HG03469 (cell line): ENCODE measurements at regions not wholly inside any gene's neighbourhood (a gene's known extent, or its start where the extent isn't known, plus 50 kb on each side); places are given as distances from the start of the nearest gene placed in this dataset.

ENCODE experiments used
- ATAC-seq: cut with Tn5 transposase; IDR thresholded peaks from one replicate; pipeline ENCODE4 v1.9.1; 2021; ENCODE audit warnings: mild to moderate bottlenecking, moderate library complexity, moderate number of reproducible peaks; ENCODE audit not compliant: unreplicated experiment

GRCh38 chr10:4354382-4354812 lies 471.6 kb upstream of the AKR1E2 start:
- no peak for ATAC-seq

- ATAC-seq = no peak
These were observed 472.0 kb upstream of the AKR1E2 start for GRCh38 chr10:4353964-4354363.

- no peak for ATAC-seq
These were observed 472.9 kb upstream of the AKR1E2 start for GRCh38 chr10:4353059-4353655.

GRCh38 chr10:4352414-4352961 lies 473.5 kb upstream of the AKR1E2 start:
- no peak for ATAC-seq

- no peak for ATAC-seq
These were observed 474.1 kb upstream of the AKR1E2 start for GRCh38 chr10:4351723-4352413.

- no peak for ATAC-seq
These were observed 478.6 kb upstream of the AKR1E2 start for GRCh38 chr10:4347397-4347796.

GRCh38 chr10:4345877-4346646 lies 479.9 kb upstream of the AKR1E2 start:
- ATAC-seq = no peak

GRCh38 chr10:4344492-4344994 lies 481.5 kb upstream of the AKR1E2 start:
- ATAC-seq = no peak

GRCh38 chr10:4343873-4344272 lies 482.1 kb upstream of the AKR1E2 start:
- ATAC-seq = no peak

GRCh38 chr10:4343091-4343490 lies 482.9 kb upstream of the AKR1E2 start:
- no peak for ATAC-seq

- no peak for ATAC-seq
These were observed 487.2 kb upstream of the AKR1E2 start for GRCh38 chr10:4338768-4339167.

- ATAC-seq = no peak
These were observed 488.4 kb upstream of the AKR1E2 start for GRCh38 chr10:4337563-4337962.

GRCh38 chr10:4334871-4335270 lies 491.1 kb upstream of the AKR1E2 start:
- no peak for ATAC-seq

GRCh38 chr10:4334015-4334414 lies 492.0 kb upstream of the AKR1E2 start:
- no peak for ATAC-seq

GRCh38 chr10:4333459-4333894 lies 492.5 kb upstream of the AKR1E2 start:
- ATAC-seq = no peak

- no peak for ATAC-seq
These were observed 493.1 kb upstream of the AKR1E2 start for GRCh38 chr10:4332764-4333458.

GRCh38 chr10:4331150-4331549 lies 494.9 kb upstream of the AKR1E2 start:
- no peak for ATAC-seq

GRCh38 chr10:4330636-4331035 lies 495.4 kb upstream of the AKR1E2 start:
- ATAC-seq = no peak

- ATAC-seq = no peak
These were observed 496.8 kb upstream of the AKR1E2 start for GRCh38 chr10:4329225-4329624.

- ATAC-seq = no peak
These were observed 499.4 kb upstream of the AKR1E2 start for GRCh38 chr10:4326647-4327046.

- ATAC-seq = no peak
These were observed 506.1 kb upstream of the AKR1E2 start for GRCh38 chr10:4319870-4320367.
